Central memory CD8-positive, alpha-beta T cell (primary cell): ENCODE measurements at regions not wholly inside any gene's neighbourhood (a gene's known extent, or its start where the extent isn't known, plus 50 kb on each side); places are given as distances from the start of the nearest gene placed in this dataset.
A peak's percentile ranks its signal among the peaks of the same experiment; 100 is the strongest.

Experiments
- ATAC-seq: fragments of 150-1000 bp; cut with Tn5 transposase; replicated peaks from 2 replicates; pipeline ENCODE4 v1.10.0; 2022; ENCODE audit warnings: mild to moderate bottlenecking, moderate FRiP score, moderate number of reproducible peaks; ENCODE audit not compliant: poor library complexity, severe bottlenecking; ENCODE audit errors: extremely low read depth
- DNase-seq, 2 donors: peaks; one replicate each; pipeline ENCODE4 v3.0.0; 2021; ENCODE audit warnings: low spot score in 2 of 2
- H3K27ac Mint-ChIP-seq: one replicate; pipeline ENCODE4 v1.8.0; 2022; ENCODE audit warnings: low read depth, mild to moderate bottlenecking, moderate library complexity, mixed read lengths
- H3K27me3 Mint-ChIP-seq: one replicate; pipeline ENCODE4 v1.8.0; 2022; ENCODE audit warnings: mixed read lengths
- H3K36me3 Mint-ChIP-seq: one replicate; pipeline ENCODE4 v1.8.0; 2022; ENCODE audit warnings: mild to moderate bottlenecking, moderate library complexity, mixed read lengths; ENCODE audit not compliant: insufficient read depth
- H3K4me1 Mint-ChIP-seq: one replicate; pipeline ENCODE4 v1.8.0; 2022; ENCODE audit warnings: mixed read lengths
- H3K4me3 Mint-ChIP-seq: one replicate; pipeline ENCODE4 v1.8.0; 2022; ENCODE audit warnings: mild to moderate bottlenecking, moderate library complexity, mixed read lengths
- H3K9me3 Mint-ChIP-seq: one replicate; pipeline ENCODE4 v1.8.0; 2022; ENCODE audit warnings: mixed read lengths

GRCh38 chr3:106333911-106334618 lies 465.3 kb upstream of the CBLB start:
- Mint-ChIP-seq H3K4me1 (peaks cover 57% of the 10 kb centered on the region), H3K27ac (peak overlapping the region; percentile 70), H3K4me3 (peak overlapping the region; percentile 56), H3K9me3 (no peaks in the 10 kb centered on the region), H3K36me3 (no peaks in the 10 kb centered on the region), H3K27me3 (no peaks in the 10 kb centered on the region)
- DNase-seq (peak in 1 of 2 donors; percentile 30), ATAC-seq (peak; percentile 60)

- no peaks in the 10 kb centered on the region for H3K36me3 Mint-ChIP-seq
- ATAC-seq (no peak), DNase-seq (no peak)
- H3K9me3 Mint-ChIP-seq: no peaks in the 10 kb centered on the region
- H3K27me3 Mint-ChIP-seq: no peaks in the 10 kb centered on the region
- H3K4me3 Mint-ChIP-seq: peak overlapping the region; percentile 26
- H3K27ac Mint-ChIP-seq: no peak overlapping the region
- H3K4me1 Mint-ChIP-seq: peaks cover 61% of the 10 kb centered on the region
Measured at GRCh38 chr3:106336619-106337018, 467.8 kb upstream of the CBLB start.

- Mint-ChIP-seq H3K9me3 (no peaks in the 10 kb centered on the region), H3K36me3 (no peaks in the 10 kb centered on the region), H3K27ac (no peak overlapping the region), H3K4me3 (no peak overlapping the region), H3K4me1 (peaks cover 61% of the 10 kb centered on the region), H3K27me3 (no peaks in the 10 kb centered on the region)
- DNase-seq: no peak
- ATAC-seq: no peak
Measured at GRCh38 chr3:106337116-106337515, 468.3 kb upstream of the CBLB start.

- Mint-ChIP-seq H3K36me3 (no peaks in the 10 kb centered on the region), H3K9me3 (no peaks in the 10 kb centered on the region), H3K27ac (peak overlapping the region; percentile 17), H3K27me3 (no peaks in the 10 kb centered on the region), H3K4me1 (peaks cover 53% of the 10 kb centered on the region), H3K4me3 (peak overlapping the region; percentile 61)
- DNase-seq (peak in 1 of 2 donors; percentile 22), ATAC-seq (peak; percentile 78)
Measured at GRCh38 chr3:106338582-106339214, 469.9 kb upstream of the CBLB start.

GRCh38 chr3:106339551-106339950 lies 470.7 kb upstream of the CBLB start:
- Mint-ChIP-seq H3K36me3 (no peaks in the 10 kb centered on the region), H3K9me3 (no peaks in the 10 kb centered on the region), H3K27me3 (no peaks in the 10 kb centered on the region), H3K4me1 (peaks cover 46% of the 10 kb centered on the region), H3K27ac (no peak overlapping the region), H3K4me3 (no peak overlapping the region)
- no peak for DNase-seq
- ATAC-seq: no peak

GRCh38 chr3:106341087-106341486 lies 472.3 kb upstream of the CBLB start:
- no peak overlapping the region for H3K4me3 Mint-ChIP-seq
- peaks cover 33% of the 10 kb centered on the region for H3K4me1 Mint-ChIP-seq
- ATAC-seq (no peak), DNase-seq (no peak)
- H3K27ac Mint-ChIP-seq: no peak overlapping the region
- no peaks in the 10 kb centered on the region for H3K27me3 Mint-ChIP-seq
- no peaks in the 10 kb centered on the region for H3K36me3 Mint-ChIP-seq
- no peaks in the 10 kb centered on the region for H3K9me3 Mint-ChIP-seq

- no peak for ATAC-seq
- peaks cover 27% of the 10 kb centered on the region for H3K4me1 Mint-ChIP-seq
Measured at GRCh38 chr3:106341586-106342162, 472.9 kb upstream of the CBLB start.

GRCh38 chr3:106342386-106342785 lies 473.6 kb upstream of the CBLB start:
- ATAC-seq (no peak), DNase-seq (no peak)
- Mint-ChIP-seq H3K27me3 (no peaks in the 10 kb centered on the region), H3K36me3 (no peaks in the 10 kb centered on the region), H3K27ac (no peak overlapping the region), H3K4me3 (no peak overlapping the region), H3K9me3 (no peaks in the 10 kb centered on the region), H3K4me1 (peaks cover 26% of the 10 kb centered on the region)

More at GRCh38 chr3:106341586-106342162, 472.9 kb upstream of the CBLB start:
- Mint-ChIP-seq H3K9me3 (no peaks in the 10 kb centered on the region), H3K27me3 (no peaks in the 10 kb centered on the region), H3K4me3 (no peak overlapping the region), H3K36me3 (no peaks in the 10 kb centered on the region), H3K27ac (no peak overlapping the region)
- DNase-seq: no peak

GRCh38 chr3:106343811-106344210 lies 475.0 kb upstream of the CBLB start:
- H3K36me3 Mint-ChIP-seq: no peaks in the 10 kb centered on the region
- DNase-seq: no peak
- no peak overlapping the region for H3K4me3 Mint-ChIP-seq
- H3K27ac Mint-ChIP-seq: no peak overlapping the region
- H3K9me3 Mint-ChIP-seq: no peaks in the 10 kb centered on the region
- H3K27me3 Mint-ChIP-seq: no peaks in the 10 kb centered on the region
- no peak for ATAC-seq
- H3K4me1 Mint-ChIP-seq: peaks cover 13% of the 10 kb centered on the region

- peaks cover 20% of the 10 kb centered on the region for H3K4me1 Mint-ChIP-seq
- no peak for DNase-seq
- no peak overlapping the region for H3K4me3 Mint-ChIP-seq
- H3K36me3 Mint-ChIP-seq: no peaks in the 10 kb centered on the region
- no peak for ATAC-seq
- no peak overlapping the region for H3K27ac Mint-ChIP-seq
- H3K9me3 Mint-ChIP-seq: no peaks in the 10 kb centered on the region
- no peaks in the 10 kb centered on the region for H3K27me3 Mint-ChIP-seq
Measured at GRCh38 chr3:106345353-106346027, 476.7 kb upstream of the CBLB start.

GRCh38 chr3:106347350-106347749 lies 478.5 kb upstream of the CBLB start:
- no peak for DNase-seq
- H3K27me3 Mint-ChIP-seq: no peaks in the 10 kb centered on the region
- no peaks in the 10 kb centered on the region for H3K9me3 Mint-ChIP-seq
- H3K4me1 Mint-ChIP-seq: peaks cover 18% of the 10 kb centered on the region
- peak overlapping the region; percentile 56 for H3K27ac Mint-ChIP-seq
- H3K4me3 Mint-ChIP-seq: no peak overlapping the region
- ATAC-seq: no peak
- no peaks in the 10 kb centered on the region for H3K36me3 Mint-ChIP-seq

GRCh38 chr3:106348139-106348690 lies 479.4 kb upstream of the CBLB start:
- peaks cover 18% of the 10 kb centered on the region for H3K4me1 Mint-ChIP-seq
- H3K27me3 Mint-ChIP-seq: no peaks in the 10 kb centered on the region
- peaks cover 1% of the 10 kb centered on the region for H3K9me3 Mint-ChIP-seq
- ATAC-seq (no peak), DNase-seq (no peak)
- H3K4me3 Mint-ChIP-seq: no peak overlapping the region
- peak overlapping the region; percentile 56 for H3K27ac Mint-ChIP-seq
- H3K36me3 Mint-ChIP-seq: no peaks in the 10 kb centered on the region
